ENCODE measurements at regions not wholly inside any gene's neighbourhood (a gene's known extent, or its start where the extent isn't known, plus 50 kb on each side); places are given as distances from the start of the nearest gene placed in this dataset.

DNA sequence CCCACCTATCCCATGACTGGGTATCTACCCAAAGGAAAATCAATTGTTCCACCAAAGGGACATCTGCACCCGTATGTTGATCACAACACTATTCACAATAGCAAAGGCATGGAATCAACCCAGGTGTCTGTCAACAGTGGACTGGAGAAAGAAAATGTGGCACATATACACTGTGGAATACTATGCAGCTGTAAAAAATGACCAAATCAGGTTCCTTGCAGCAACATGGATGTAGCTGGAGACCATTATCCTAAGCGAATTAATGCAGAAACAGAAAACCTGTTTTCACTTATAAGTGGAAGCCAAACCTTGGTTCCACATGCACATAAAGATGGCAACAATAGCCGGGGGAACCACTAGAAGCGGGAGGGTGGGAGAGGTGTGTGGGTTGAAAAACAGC lies 228.6 kb downstream of the UQCRFS1 start:
- Histone ChIP-seq H3K4me3 (no peak overlapping the region), H3K9me3 (no peaks in the 10 kb centered on the region), H3K27ac (no peak overlapping the region), H3K36me3 (no peaks in the 10 kb centered on the region), H3K4me1 (ENCODE audit: control insufficient read depth in 1 of 2, low read depth in 2 of 2) (no peaks in the 10 kb centered on the region), H3K27me3 (replicated peaks; ENCODE audit: insufficient read depth) (no peaks in the 10 kb centered on the region)
- ATAC-seq (ENCODE audit: insufficient number of reproducible peaks, low FRiP score, low read depth) (no peak), DNase-seq (ENCODE audit: low spot score) (no peak)
- TF ChIP-seq, protein P1, sequence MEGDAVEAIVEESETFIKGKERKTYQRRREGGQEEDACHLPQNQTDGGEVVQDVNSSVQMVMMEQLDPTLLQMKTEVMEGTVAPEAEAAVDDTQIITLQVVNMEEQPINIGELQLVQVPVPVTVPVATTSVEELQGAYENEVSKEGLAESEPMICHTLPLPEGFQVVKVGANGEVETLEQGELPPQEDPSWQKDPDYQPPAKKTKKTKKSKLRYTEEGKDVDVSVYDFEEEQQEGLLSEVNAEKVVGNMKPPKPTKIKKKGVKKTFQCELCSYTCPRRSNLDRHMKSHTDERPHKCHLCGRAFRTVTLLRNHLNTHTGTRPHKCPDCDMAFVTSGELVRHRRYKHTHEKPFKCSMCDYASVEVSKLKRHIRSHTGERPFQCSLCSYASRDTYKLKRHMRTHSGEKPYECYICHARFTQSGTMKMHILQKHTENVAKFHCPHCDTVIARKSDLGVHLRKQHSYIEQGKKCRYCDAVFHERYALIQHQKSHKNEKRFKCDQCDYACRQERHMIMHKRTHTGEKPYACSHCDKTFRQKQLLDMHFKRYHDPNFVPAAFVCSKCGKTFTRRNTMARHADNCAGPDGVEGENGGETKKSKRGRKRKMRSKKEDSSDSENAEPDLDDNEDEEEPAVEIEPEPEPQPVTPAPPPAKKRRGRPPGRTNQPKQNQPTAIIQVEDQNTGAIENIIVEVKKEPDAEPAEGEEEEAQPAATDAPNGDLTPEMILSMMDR (IDR thresholded peaks at IDR 0.05) = no peak

DNA sequence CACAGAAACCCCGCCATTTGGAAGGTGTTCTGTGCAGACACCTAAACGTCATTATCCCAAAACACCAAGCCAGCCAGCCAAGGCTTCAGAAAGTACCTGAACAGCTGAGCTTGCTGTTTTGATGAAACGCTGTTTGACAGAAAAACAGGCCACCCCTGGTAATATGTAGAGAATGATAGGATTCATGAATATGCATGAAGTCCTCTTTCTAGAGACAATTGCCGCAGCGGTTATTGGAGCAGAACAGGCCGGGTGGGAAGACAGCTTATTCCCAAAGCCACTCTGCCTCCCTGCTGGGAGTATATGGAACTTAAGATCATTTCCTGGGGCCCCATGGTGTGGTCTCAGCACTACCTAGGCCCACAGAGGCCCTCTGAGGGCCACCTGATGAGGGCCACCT lies 229.5 kb downstream of the UQCRFS1 start:
- no peaks in the 10 kb centered on the region for H3K4me1 ChIP-seq (ENCODE audit: control insufficient read depth in 1 of 2, low read depth in 2 of 2)
- H3K9me3 ChIP-seq = no peaks in the 10 kb centered on the region
- no peaks in the 10 kb centered on the region for H3K27me3 ChIP-seq (replicated peaks; ENCODE audit: insufficient read depth)
- TF ChIP-seq, protein P1 (IDR thresholded peaks at IDR 0.05) = no peak
- H3K27ac ChIP-seq = no peak overlapping the region
- no peak overlapping the region for H3K4me3 ChIP-seq
- DNase-seq (ENCODE audit: low spot score) (no peak), ATAC-seq (ENCODE audit: insufficient number of reproducible peaks, low FRiP score, low read depth) (no peak)
- H3K36me3 ChIP-seq = no peaks in the 10 kb centered on the region

DNA sequence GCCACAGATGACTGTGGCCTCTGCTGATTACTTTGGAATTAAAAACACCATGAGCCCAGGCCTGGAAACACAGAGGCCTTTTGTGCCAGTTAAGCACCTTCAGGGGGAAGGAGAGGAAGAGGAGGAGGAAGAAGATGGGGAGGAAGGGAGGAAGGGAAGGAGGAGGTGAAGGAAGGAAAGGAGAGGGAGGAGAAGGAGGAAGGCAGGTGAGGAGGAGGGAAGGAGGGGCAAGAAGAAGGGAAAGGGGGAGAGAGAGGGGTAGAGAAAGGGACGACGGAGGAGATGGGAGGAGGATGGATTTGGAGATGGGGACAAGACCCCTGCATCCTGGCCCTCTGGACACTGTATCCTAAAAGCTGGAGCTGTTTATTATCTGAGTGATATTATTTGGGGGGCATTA lies 231.0 kb downstream of the UQCRFS1 start:
- no peaks in the 10 kb centered on the region for H3K36me3 ChIP-seq
- H3K27ac ChIP-seq = no peak overlapping the region
- H3K9me3 ChIP-seq = no peaks in the 10 kb centered on the region
- TF ChIP-seq, protein P1 (IDR thresholded peaks at IDR 0.05) = no peak
- no peak for DNase-seq (ENCODE audit: low spot score)
- H3K4me1 ChIP-seq (ENCODE audit: control insufficient read depth in 1 of 2, low read depth in 2 of 2) = no peaks in the 10 kb centered on the region
- H3K27me3 ChIP-seq (replicated peaks; ENCODE audit: insufficient read depth) = no peaks in the 10 kb centered on the region
- H3K4me3 ChIP-seq = no peak overlapping the region
- no peak for ATAC-seq (ENCODE audit: insufficient number of reproducible peaks, low FRiP score, low read depth)

DNA sequence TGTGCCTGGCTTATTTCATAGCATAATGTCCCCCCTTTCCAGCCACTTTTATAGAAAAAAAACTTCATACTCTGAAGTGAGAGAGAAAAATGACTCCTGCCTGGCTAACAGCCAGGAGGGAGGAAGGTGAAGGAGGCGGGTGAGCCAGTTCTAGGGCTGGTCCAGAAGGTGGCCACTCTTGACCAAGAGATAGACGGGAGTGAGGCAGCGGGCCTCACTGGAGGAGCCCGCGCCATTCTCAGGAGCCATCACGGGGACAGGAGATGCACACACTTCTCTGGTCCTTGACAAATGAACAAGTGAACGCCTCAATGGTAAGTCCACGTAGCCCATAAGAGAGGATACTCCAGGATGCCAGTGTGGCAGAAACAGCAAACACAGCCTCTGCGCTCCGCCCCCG lies 231.4 kb downstream of the UQCRFS1 start:
- Histone ChIP-seq H3K27ac (no peak overlapping the region), H3K4me3 (no peak overlapping the region), H3K9me3 (no peaks in the 10 kb centered on the region), H3K27me3 (replicated peaks; ENCODE audit: insufficient read depth) (no peaks in the 10 kb centered on the region), H3K36me3 (no peaks in the 10 kb centered on the region), H3K4me1 (ENCODE audit: control insufficient read depth in 1 of 2, low read depth in 2 of 2) (no peaks in the 10 kb centered on the region)
- TF ChIP-seq, protein P1 (IDR thresholded peaks at IDR 0.05) = no peak
- DNase-seq (ENCODE audit: low spot score) (no peak), ATAC-seq (ENCODE audit: insufficient number of reproducible peaks, low FRiP score, low read depth) (no peak)

DNA sequence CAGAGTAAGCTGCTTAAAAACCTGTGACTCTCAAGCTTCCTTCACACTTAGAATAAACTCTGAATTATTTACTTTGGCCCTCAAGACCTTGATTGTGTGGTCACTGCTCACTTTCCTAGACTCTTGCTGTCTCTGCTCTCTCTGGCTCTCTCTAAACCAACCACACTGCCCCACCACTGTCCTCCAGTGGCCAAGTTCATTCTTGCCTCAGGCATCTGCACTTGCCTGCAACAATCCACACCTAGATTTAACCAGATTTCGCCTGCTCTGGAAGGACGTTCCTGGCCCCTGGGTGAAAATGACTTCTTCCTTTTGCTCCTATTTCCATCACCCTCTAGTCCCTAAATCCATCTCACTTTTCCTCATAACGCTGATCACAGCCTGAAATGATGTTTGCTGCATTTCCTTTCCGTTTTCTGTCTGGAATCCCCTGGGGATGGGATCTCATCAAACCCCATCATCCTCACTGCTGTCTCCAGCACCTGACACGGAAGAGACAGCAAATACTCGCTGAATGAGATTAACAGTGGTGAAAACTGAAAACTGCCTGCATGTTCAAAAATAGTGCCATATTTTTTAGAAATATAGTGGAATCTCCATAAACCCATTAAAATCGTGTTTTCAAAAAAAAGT lies 232.6 kb downstream of the UQCRFS1 start:
- no peak for ATAC-seq (ENCODE audit: insufficient number of reproducible peaks, low FRiP score, low read depth)
- TF ChIP-seq, protein P1 (IDR thresholded peaks at IDR 0.05) = no peak
- DNase-seq (ENCODE audit: low spot score) = no peak
- no peaks in the 10 kb centered on the region for H3K9me3 ChIP-seq
- no peak overlapping the region for H3K27ac ChIP-seq
- H3K4me1 ChIP-seq (ENCODE audit: control insufficient read depth in 1 of 2, low read depth in 2 of 2) = no peaks in the 10 kb centered on the region
- no peak overlapping the region for H3K4me3 ChIP-seq
- no peaks in the 10 kb centered on the region for H3K36me3 ChIP-seq
- no peaks in the 10 kb centered on the region for H3K27me3 ChIP-seq (replicated peaks; ENCODE audit: insufficient read depth)
